GM20000 (cell line): ENCODE measurements at regions not wholly inside any gene's neighbourhood (a gene's known extent, or its start where the extent isn't known, plus 50 kb on each side); places are given as distances from the start of the nearest gene placed in this dataset.
A peak's percentile ranks its signal among the peaks of the same experiment; 100 is the strongest.
"Not testable (repeated sequence)": the region's sequence is repeated elsewhere in the genome, so short reads cannot be mapped to it uniquely, and the experiment has no call there.

ENCODE experiments used
- DNase-seq: peaks from one replicate; pipeline ENCODE4 v3.0.0; 2012; ENCODE audit warnings: low spot score
- TF ChIP-seq, protein P1 (sequence below): IDR thresholded peaks from 2 replicates; pipeline ENCODE4 v1.5.1; 2012; ENCODE audit warnings: mild to moderate bottlenecking, control low read depth; ENCODE audit errors: extremely low read depth, missing control alignments

DNA sequence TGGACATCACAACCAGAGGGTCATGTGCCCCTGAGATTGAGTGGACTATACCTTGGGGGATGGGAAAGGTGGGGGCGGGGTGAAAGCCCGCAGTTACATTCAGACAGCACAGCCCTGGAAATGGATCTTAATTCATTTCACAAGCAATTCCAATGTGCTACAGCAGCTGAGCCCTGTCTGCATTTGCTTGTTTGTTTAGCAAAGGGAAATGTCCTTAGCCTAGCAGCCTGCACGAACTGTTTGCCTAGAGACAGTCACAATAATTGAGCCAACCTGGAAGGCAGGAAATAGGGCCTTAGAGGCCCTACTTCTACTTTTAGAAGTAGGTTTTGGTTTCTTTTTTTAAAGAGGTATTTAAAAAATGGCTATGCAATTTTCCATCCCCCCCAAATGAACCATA is 177.3 kb upstream of the KL start:
- peak; percentile 67 for DNase-seq
- TF ChIP-seq, protein P1, sequence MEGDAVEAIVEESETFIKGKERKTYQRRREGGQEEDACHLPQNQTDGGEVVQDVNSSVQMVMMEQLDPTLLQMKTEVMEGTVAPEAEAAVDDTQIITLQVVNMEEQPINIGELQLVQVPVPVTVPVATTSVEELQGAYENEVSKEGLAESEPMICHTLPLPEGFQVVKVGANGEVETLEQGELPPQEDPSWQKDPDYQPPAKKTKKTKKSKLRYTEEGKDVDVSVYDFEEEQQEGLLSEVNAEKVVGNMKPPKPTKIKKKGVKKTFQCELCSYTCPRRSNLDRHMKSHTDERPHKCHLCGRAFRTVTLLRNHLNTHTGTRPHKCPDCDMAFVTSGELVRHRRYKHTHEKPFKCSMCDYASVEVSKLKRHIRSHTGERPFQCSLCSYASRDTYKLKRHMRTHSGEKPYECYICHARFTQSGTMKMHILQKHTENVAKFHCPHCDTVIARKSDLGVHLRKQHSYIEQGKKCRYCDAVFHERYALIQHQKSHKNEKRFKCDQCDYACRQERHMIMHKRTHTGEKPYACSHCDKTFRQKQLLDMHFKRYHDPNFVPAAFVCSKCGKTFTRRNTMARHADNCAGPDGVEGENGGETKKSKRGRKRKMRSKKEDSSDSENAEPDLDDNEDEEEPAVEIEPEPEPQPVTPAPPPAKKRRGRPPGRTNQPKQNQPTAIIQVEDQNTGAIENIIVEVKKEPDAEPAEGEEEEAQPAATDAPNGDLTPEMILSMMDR: no peak

DNA sequence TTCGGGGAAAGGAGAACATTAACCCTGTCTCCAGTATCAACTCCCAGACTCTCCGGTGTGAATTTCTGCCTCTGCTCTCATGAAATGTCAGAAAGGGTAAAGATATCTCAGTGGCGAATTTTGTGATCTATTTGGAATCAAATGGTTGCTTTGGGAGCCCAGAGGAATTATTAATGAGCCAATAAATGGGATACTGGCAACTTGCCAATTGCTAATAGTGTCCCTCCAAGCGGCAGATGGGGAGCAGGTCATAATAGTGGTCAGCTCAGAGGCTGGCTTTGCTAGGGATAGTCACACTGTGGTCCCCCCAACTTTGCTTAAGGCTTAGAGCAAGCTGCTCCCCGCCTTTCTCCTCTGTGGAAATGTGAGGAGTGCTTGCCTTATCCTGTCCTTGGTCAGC is 176.1 kb upstream of the KL start:
- TF ChIP-seq, protein P1: no peak
- DNase-seq: no peak

DNA sequence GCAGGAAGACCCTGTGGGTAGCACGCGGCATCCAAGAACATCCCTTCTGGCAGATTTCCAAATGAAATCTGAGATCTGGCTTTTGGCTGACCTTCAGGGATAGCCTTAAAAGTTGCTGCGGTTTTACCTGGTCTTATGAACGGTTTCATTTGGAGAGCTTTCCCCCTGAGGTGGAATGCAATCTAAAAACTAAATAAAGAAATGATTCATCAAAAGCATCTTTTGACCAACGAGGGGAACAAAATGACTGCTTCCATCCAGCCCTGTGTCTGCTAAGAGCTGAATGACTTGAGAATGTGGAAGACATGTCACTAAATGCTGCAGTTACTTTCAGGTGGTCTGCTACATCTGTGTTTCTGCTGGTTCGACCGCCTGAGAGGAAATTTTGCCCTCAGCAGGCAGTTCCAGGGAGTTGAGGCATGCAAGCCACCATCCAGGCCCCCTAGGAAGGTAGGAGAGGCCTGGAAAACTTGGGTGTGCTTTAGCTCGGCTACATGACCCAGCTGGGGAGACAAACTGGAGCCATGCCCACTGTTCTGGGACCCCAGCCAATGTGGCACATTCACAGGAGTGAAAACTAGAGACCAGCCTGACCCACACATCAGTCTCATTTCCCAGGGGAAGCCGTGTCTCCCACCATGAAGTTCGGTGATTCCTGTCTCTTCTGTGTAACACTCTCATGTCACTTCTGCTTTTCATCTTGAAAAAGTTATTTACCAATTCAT is 175.1 kb upstream of the KL start:
- peak; percentile 45 for DNase-seq

DNA sequence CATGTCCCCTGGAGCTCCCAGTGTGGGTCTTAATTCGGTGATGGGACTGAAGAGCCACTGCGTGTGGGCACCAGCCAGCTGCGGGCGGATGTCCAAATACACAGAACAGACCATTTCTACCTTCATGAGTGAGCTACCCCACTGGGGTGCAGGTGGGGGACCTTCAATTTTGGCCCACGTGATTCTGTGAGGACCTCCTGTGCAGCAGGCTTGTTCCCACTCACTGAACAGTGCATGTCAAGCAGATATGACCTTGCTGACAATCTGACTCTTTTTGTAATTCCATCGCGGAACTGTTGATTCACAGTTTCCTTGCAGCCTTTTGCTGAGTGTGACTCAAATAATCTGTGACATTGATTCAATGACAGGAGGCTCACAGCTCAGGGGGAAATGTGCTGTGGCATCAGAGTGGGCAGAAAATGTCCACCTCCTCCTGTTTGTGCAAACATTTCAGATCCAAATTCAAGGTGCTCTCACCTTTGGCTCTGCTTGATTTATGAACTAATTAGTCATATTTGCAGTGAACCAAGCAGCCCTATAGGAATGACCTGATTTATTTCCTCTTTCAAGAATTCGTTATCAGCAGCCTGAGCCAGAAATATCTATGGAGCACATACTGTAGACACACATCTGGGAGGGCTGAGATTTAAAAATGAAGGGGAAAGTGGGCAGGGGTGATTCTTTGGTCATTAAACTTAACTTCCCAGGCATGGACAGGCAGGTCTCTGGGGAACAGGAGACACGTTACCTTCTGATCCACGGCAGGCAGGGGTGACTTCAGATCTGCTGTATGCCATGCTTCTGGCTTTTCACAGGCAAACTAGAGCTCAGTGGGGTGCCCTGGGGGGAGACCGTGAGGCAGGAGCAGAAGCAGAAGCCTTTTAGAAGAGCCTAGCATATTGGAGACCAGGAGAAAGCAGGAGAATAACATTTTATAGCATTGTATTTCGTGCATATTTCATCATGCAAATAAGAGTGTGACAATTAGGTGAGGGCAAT is 170.0 kb upstream of the KL start:
- TF ChIP-seq, protein P1: no peak
- DNase-seq: no peak

More for the DNA sequence above, 175.1 kb upstream of the KL start:
- TF ChIP-seq, protein P1: no peak

DNA sequence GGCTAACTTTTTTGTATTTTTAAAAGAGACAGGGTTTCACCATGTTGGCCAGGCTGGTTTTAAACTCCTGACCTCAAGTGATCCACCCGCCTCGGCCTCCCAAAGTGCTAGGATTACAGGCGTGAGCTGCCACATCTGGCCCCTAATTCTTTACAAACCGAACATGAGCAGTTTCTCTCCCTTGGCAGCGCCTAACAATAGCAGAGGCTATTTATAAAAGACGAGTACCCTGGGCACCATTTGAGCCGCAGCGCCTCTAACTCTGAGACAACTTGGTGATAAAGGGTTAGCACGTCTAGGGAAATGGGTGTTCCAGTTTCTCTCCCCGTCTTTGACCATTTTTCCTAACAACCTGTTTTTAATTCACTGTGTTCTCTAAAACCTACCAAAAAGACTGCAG is 168.2 kb upstream of the KL start:
- DNase-seq: not testable (repeated sequence)

DNA sequence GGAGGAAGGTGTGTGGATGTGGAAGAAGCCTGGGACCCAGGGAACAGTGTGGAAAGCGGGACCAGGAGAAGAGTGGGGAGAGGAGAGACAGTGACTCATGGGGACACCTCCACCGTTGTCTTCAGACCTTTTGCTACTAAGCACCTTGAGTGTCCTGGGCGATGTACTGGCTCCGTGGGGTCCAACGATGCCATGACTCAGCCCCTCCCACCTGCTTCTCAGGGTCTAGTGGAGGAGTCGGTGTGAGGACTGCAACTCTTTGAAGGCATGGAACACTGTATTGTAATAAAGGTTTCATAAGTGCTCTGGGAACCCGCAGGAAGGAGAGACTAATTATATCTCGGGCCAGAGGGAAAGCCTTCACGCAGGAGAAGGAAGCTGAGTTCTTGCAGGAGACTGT is 166.9 kb upstream of the KL start:
- no peak for DNase-seq
- TF ChIP-seq, protein P1: no peak

DNA sequence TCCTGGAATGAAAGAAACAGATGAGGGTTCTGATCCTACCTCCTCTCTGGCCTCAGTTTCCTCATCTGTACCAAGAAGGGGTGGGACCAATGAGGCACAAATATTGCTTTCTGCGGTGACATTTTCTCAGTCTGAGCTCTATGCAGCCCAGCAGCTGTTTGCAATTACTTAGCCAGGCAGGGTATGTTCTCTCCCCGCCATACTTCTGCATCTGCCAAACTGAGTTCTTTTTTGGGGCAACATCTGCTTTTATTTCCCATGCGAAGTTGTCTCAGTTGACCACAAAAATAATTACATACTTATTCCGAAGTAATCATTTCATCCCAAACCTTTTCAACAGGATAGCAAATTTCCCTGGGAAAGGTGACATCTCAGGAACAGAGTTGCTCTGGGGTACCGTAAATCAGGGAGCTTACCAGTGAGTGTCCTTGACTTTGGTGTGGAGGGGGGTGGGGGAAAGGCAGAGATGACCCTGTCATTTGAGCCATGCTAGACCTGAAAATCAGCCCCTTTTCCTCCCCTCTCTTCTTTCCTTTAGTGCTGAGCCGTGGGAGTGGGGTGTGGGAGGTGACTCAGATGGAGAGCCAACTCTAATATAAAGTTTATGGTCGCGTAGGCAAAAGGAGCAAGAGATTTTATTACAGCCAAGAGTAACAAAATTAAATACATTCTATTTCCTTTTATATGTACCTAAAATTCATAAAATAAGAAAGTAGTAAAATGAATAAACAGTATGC is 165.7 kb upstream of the KL start:
- TF ChIP-seq, protein P1: no peak
- DNase-seq: no peak
